ENCODE measurements at regions not wholly inside any gene's neighbourhood (a gene's known extent, or its start where the extent isn't known, plus 50 kb on each side); places are given as distances from the start of the nearest gene placed in this dataset.
"Not testable (repeated sequence)": the region's sequence is repeated elsewhere in the genome, so short reads cannot be mapped to it uniquely, and the experiment has no call there.

DNA sequence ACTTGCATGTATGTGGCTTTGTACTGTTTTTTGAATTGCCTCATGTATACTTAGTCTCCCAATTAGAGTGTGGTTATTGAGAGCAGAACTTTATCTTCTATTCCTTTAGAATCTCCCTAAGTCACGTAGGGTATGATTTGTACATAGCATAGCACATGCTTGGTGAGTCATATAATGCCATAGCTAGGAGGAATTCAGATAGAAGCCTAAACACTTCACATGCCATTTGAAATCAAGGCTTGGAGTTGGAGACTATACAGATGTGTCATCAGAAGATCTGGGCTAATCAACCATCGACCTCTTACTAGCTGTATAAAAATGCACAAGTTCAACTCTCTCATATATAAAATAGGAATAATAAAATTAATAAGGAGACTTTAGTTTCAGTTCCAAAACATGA is 222.6 kb upstream of the ST6GAL2 start:
- no peak for DNase-seq (ENCODE audit: low spot score)

DNA sequence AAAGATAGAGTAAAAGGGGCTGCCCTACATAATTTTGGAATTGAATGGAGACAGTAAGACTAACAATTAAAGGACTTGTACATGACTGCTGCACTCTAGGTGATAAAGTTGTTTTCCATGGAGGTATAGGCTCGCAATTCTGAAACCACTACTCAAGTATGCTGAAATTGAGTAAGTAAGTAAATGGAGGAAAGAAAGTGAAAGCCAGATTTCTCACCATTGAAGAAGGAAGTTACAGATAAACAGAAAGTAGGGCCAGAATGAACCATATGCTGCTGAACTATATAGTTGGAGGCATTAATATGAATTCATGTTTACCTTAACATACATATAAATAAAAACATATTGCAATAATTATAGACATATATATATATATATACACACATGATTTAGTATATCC is 225.7 kb upstream of the ST6GAL2 start:
- no peak for DNase-seq (ENCODE audit: low spot score)

DNA sequence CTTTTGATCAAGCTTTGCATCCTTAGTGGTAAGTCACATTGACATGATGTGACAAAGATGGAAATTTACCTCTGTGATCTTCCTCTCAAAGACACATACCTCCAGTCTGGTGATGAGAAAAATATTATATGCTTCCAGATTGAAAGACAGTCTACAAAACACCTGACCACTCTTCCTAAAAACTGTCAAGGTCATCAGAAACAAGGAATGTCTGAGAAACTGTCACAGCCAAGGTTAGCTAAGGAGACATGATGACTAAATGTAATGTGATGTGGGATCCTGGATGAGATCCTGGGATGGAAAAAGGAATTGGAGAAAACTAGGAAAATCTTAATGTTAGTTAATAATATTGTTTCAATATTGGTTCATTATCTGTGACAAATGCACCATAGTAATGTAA is 226.6 kb upstream of the ST6GAL2 start:
- no peak for DNase-seq (ENCODE audit: low spot score)

DNA sequence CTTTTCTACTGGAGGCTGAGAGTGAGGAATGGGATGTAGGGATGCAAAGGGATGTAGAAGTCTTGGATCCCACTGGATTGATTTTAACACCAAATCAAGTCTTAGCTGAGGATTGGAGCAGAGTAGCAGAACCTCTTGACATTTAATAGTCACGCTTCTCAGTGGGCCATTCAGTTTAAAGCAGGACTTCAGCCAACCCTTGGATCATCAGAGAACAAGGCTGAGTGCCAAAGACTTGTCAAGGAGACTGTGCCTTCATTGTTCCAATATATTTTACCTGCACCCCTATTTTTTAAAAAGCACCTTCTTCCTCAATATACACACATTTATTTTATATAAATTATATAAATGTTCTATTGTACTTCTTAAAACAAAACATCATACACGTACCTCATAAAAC is 242.4 kb upstream of the ST6GAL2 start:
- no peak for DNase-seq (ENCODE audit: low spot score)

DNA sequence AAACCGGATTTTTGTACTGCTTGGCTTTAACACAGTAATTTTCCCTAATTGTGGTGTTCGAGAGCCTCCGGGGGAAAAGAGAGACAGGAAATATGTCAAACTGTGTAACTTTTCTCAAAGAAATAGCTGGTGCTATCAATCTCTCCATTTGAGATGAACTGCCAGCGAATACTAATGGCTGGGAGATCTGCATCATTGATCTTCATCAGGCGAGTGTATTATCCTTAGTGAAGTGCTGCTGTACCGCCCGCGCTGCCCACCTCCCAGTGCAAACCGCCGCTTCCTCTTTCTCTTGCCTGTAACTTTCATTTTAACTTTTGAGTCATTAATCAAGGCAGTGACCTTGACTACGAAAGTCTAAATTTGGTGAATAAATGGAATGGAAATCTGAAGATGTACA is 246.1 kb upstream of the ST6GAL2 start:
- peak; percentile 2 for DNase-seq (ENCODE audit: low spot score)

DNA sequence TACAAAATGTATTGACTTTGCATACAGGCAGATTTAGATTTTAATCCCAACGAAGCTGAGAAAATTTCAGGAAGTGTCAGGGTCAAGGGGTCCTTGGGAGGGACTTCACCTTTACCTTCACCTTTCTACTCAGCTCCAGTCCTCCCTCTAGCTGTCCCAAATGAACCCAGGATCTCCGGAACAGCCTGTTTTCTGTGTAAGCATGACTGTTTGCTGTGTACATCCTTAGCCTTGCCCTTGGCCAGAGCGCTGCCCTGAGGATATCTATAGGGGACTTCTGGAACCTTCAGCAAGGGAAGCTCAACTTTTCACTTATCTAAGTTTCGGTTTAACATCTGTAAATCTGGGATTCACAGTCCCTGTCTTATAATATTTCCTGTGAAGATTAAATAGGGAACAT is 246.8 kb upstream of the ST6GAL2 start:
- DNase-seq (ENCODE audit: low spot score) = no peak

DNA sequence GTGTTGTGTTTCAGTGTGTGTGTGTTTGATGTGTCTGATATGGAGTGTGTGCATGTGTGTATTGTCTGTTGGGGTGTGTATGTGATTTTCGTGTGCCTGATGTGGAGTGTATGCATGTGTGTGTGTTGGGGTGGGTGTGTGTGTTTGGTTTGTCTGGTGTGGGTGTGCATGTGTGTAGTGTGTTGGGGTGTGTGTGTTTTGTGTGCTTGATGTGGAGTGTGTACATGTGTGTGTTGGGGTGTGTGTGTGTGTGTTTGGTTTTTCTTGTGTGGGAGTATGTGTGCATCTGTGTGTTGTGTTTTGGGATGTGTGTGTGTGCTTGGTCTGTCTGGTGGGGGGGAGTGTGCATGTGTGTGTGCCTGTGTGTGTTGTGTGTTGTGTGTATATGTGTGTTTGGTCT is 247.4 kb upstream of the ST6GAL2 start:
- DNase-seq (ENCODE audit: low spot score) = no peak

DNA sequence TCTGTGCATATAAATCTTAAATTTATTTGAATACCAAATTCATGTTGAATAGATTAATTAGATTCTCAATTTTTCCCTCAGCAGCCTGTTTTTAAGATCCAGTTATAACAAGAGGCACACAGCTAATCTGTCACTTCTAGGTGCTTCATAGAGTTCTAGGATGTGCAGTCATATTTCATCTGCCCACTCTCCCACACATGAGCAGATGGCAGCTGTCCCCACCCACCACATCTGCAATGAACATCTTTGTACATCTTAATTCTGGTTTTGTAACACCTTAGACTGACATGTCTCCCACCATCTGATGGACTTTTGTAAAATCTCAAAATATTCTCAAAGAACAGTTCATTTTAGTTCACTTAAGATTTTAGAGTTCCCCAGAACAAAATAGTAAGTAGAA is 250.8 kb upstream of the ST6GAL2 start:
- DNase-seq (ENCODE audit: low spot score) = no peak

DNA sequence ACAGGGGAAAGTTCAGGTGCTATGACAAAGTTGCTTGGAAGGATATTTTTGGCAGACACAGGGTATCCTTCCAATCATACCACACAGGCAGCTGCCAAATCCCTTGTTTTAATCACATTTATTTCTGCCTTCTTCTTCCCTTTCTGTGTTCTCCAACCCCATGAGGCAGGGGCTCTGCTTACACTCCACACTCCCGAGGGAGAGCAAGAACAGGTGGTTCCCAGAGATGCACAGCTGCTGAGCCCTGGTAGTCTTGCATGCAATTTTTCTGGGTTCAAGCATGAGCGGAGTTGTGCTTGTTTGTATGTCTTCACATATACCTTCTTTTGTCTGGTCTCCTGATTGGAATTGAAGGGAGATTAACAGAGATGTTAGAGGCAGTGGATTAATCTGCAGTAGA is 251.7 kb upstream of the ST6GAL2 start:
- no peak for DNase-seq (ENCODE audit: low spot score)

DNA sequence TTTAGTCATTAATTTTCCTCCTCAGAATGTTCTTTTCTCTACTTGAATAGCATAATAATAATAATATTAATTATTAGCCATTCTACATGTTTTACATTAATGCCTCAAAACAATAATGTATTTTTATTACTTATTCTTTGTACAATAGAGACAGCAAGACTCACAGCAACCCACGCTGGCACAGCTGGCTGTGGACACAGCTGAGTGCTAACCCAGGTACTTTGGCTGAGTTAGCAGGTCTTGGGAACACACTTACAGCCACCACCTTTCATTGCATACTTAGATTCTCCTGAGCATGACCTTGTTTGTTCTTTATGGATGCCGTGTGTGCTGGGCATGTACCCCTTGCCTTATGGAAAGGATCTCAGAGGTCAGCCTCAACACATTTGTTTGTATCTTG is 260.2 kb upstream of the ST6GAL2 start:
- DNase-seq (ENCODE audit: low spot score) = no peak

DNA sequence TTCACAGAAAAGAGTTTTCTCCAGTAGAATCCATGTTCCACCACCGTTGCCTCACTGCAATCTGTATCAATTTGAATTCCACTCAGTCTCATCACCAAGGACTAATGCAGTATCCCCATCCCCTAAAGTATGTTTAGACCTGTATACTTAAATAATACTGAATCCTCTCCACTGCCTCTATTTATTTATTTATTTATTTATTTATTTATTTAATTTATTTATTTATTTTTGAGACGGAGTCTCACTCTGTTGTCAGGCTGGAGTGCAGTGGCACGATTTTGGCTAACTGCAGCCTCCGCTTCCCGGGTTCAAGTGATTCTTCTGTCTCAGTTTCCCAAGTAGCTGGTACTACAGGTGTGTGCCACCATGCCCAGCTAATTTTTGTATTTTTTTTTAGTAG is 260.7 kb upstream of the ST6GAL2 start:
- not testable (repeated sequence) for DNase-seq (ENCODE audit: low spot score)

DNA sequence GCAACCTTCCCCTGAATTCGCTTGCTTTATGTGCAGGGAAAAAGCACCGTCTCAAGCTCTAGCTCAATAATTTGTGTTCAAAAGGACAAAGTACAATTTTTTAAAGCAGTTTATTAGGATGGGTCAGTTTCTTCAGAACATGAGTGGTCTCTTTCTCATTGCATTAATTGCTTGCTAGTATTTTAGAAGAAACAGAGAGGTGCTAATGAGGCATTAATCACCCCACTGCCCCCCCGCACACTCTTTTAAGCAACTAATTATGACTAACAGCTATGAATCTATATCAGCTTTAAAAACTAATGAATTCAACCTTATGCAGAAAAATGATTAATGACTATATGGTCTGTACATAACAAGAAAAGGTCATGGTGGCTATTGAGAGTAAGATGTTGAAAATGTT is 262.1 kb upstream of the ST6GAL2 start:
- no peak for DNase-seq (ENCODE audit: low spot score)

DNA sequence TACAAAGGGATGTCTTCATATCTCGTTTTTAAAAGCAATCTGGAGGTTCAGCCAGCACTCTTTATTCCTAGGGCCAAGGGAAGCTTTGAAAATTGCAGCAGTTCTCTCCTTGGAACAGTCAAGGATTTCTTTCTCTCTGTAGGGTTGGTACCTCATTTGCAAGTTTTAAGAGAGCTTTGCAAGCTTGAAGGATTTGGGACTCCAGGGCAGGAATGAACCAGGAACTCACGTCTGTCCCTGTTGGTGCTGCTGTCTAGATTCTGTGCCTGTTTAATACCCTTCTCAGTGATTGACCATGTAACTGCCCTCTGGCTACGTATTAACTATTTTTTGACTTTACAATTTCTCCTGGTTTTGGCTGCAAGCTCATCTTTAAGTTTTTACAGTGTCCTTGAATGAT is 262.5 kb upstream of the ST6GAL2 start:
- DNase-seq (ENCODE audit: low spot score) = no peak

DNA sequence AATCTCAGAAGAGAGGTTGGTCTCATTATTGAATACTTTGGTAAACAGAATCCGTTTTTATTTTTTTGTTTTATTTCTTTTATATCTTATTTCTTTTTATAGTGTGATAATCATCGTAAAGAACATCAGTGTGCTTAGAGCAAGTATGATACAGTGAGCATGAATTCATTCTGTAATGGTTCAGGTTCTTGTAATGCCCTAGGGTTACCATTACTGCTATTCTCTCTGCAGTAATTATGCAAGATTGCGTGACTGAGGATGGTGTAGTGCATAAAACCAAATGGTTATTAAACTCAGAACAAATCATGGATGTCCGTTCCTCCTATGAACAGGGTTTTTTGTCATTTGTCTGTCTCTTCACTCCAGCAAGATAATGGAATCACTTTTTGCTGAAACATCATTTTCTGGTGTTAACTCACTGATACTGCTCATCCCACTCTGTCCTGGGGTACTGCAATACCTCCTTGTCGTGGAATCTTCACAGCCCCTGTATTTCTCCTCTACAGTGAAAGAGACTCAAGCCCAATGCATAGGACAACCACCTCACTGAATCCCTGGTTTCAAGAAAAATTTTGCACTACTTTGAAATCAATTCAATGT is 274.8 kb upstream of the ST6GAL2 start:
- no peak for DNase-seq (ENCODE audit: low spot score)

DNA sequence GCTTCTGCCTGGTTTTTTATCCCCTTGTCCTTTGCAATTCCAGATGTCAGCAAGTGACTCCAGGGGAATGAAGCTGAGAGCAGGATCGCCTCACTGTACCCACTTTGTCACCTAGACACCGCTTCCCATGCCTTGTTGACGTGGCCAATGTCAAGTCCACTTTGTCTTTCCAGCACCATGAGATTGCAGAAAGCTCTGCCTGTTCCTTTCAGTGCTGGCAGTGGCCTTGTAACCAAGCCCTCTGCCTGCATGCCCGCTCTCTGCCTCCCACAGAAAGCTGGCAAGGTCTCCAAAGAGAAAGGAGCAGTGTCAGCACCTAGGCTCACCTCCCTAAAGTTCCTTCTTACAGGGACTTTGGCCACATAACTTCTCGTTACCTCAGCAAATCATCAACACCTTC is 282.2 kb upstream of the ST6GAL2 start:
- no peak for DNase-seq (ENCODE audit: low spot score)

DNA sequence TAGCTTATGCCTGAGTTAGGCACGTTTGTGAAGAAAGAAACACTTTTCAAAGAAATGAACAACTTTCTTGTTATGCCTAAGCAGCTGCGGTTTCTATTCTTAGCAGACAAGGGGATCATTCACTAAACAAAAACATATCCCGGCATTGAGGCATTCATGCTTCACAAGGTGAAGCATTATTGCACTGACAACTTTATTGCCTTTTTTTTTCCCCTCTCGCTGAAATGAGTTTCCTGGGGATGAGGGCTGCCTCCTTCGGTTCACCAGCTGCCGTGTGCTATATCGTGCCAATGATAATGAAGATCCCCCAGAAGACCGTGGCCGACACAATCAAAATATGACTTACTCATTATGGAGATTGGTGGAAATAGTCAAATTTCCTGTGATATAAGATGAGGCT is 288.2 kb upstream of the ST6GAL2 start:
- no peak for DNase-seq (ENCODE audit: low spot score)

DNA sequence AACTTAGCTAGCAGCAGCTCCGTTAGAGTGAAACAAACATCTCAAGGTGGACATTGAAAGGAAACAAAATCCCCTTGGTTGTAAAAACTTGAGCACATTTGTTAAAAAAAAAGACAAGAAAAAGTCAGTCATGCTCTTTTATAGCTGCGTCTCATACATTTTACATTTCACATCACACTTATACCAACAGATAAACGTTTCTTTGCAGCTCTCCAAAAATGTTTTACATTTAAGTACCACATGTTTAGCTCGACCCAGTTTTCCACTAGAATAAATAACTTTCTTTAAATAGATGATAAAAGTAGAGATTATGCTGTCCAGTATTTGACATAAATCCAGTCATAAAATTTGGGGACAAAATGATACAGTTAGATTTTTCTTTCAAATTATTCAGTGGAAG is 297.0 kb upstream of the ST6GAL2 start:
- DNase-seq (ENCODE audit: low spot score) = no peak

DNA sequence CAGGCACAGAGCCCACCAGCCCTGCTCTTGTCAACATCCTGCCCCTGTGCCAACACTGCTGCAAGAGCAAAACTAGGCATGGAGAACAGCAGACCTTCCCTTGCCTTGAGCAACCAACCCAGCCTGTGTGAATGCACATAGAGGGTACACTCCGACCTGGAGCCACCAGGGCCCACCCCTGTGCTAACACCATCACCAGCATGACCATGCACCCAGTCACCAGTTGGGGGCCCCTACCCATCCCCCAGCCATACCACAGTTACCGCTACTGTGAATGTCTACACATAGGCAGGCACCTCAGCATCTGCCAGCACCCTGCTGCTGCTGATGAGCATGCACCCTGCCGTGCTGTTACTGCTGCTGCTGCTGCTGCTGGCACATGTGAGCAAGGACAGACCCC is 301.9 kb upstream of the ST6GAL2 start:
- no peak for DNase-seq (ENCODE audit: low spot score)

DNA sequence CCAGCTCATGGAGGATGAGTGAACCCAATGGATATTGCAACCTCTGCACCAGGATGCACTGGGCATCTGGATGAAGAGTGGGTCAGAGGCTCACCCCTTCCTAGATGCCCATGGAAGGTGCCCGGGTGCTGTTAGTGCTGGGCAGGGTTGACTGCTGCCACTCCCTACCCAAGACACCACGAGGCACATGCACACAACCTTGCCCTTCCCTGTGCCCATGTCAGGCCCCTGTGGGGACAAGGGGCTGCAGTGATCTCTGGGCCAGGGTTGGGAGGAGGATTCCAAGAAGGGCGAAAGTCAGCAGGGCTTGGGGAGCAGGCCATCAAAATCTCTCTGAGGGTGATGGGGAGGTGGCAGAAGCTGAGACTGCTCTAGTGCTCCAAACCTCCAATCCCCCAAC is 309.7 kb upstream of the ST6GAL2 start:
- no peak for DNase-seq (ENCODE audit: low spot score)

DNA sequence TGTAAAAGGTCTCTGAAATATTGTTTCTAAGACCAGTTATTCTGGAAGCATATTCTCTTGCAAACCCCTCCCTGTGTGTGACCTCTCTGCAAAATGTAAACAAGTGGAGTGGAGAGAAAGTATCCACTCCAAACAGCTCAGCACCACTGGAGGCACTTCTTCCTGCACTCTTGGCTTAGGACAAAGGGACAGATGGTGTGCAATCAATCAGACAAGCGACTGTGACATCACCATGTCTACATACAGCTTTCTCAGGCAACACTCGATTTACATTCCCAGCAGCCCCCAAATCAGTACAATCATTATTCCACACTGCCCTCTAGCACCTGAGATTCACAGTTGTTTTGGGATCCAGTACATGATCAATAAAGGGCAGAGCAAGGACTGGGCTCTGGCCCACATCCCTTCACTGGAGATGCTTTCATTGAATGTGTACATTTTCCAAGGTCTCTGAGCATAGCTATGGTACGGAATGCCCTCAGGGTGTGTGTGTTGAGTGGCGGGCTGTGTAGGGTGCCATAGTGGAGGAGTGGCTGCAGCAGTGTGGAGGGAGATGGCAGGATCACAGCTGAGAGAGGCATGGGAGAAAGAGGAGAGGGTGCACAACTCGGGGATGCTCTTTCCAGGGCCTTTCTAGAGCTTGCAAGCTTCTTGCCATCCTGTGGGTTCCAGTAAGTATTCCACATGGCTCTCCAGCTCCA is 311.8 kb upstream of the ST6GAL2 start:
- DNase-seq (ENCODE audit: low spot score) = no peak

DNA sequence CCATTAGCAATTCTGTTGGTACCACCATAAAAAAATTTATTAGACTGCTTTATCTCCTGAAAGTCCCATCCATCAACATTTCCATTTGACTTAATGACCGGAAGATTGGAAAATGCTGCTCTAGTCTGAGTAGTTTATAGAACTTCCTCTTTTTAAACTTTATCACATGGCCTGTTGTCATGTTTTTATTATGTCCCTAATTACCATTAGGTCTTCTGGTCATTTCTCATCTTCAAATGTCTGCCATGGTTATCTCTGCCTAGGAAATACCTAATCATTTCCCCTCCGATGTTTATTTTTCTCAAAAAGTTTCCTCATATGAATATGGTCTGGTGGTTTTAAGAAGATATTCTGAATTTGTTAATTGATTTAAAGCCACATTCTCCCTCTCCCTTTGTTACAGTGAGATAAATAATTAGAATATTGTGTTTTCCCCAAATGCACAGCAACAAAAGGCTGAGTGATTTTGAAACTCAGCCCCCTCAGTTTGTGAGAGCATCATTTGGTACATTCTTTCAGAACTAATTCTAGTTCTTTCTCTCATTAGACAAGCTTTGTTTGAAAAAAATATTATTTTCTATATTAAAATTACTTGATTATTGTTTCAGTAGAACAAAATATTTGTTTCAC is 317.1 kb upstream of the ST6GAL2 start:
- DNase-seq (ENCODE audit: low spot score) = no peak

DNA sequence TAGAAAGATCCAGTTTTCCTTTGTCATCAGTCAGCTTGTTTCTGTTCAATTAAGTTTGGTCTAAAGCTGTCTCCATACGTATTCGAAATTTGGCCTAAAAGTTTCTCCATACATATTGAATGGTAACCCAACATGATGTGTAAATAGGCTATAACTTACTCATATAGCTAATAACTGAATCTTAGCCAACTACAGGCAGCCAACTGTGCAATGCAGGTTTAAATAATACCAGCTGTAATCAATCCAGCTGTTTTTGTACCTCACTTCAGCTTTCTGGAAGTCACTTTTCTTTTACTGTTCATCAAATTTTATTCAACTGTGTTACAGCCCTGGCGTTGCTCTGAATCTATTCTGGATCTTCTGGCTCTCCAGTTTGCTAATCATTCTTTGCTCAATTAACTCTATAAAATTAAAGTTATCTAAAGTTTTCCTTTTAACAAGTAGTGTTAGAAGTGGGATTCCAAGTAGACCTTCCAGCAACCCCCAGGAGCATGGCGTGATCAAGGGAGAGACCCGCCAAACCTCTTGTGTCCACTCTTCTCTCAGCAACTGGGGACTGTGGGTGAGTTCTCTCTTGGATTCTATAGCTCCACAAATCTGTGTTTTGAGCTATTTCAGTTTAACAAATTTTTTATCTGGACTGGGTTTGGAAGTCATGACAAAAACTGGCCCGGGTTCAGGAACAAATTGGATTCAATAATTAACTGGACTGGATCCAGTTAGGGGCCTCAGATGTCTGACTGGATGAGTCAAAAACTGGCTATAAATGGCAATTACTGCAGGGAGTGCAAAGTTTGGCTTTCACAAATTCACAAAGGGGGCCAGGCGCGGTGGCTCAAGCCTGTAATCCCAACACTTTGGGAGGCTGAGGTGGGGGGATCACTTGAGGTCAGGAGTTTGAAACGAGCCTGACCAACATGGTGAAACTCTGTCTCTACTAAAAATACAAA is 329.7 kb upstream of the ST6GAL2 start:
- DNase-seq (ENCODE audit: low spot score) = no peak

DNA sequence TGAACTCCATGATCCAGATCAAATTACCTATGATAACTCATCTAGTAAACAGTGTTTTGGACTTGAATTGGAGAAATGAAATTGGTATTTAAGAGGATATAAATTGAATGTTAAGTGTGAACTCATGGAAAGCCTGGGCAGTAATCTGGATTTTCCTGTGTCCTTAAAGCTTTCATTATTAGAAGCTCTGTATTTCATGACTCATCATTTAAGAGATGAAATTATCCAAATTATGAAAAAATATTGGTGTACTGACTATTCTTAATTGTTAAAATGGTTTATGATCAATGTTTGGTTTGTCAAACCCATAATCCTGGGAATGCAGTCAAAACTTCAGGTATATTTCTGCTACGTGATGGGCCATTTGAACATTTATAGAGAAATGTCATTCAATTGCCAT is 332.2 kb upstream of the ST6GAL2 start:
- no peak for DNase-seq (ENCODE audit: low spot score)
